ENCODE measurements at regions not wholly inside any gene's neighbourhood (a gene's known extent, or its start where the extent isn't known, plus 50 kb on each side); places are given as distances from the start of the nearest gene placed in this dataset.

DNA sequence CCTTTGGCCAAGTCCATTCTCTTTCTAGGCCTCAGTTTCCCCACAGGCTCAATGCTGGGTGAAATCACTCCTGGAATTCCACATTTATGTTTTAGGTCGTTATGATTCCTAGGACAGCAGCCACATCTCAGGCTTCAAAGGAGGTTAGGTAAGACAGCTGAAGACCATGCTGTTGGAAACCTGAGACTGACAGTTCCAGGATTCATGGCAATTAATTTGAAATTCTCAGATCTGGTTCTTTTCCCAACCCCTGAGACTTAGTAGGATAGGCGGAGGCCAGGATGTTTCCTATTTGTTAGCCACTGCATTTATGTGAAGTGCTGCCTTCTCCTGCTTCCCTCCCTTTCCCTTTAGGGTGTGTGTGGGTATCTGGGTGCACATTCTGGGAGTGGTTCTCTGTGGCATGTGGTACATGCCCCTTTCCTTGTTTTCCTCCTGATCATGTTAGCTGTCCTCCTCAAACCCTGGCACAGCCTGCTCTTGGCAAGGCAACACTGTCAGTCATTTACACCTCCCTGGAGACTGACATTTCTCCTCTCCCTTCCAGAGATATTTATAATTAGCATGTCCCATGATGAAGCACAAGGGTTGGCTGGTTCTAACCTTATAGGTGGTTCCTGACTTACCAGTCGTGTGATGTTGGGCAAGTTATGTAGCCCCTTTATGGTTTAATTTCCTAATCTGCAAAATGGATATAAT is 91.4 kb upstream of the SALL1 start:
- TF ChIP-seq, protein P1, sequence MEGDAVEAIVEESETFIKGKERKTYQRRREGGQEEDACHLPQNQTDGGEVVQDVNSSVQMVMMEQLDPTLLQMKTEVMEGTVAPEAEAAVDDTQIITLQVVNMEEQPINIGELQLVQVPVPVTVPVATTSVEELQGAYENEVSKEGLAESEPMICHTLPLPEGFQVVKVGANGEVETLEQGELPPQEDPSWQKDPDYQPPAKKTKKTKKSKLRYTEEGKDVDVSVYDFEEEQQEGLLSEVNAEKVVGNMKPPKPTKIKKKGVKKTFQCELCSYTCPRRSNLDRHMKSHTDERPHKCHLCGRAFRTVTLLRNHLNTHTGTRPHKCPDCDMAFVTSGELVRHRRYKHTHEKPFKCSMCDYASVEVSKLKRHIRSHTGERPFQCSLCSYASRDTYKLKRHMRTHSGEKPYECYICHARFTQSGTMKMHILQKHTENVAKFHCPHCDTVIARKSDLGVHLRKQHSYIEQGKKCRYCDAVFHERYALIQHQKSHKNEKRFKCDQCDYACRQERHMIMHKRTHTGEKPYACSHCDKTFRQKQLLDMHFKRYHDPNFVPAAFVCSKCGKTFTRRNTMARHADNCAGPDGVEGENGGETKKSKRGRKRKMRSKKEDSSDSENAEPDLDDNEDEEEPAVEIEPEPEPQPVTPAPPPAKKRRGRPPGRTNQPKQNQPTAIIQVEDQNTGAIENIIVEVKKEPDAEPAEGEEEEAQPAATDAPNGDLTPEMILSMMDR (conservative IDR thresholded peaks at IDR 0.05; ENCODE audit: low read length) = no peak
- TF ChIP-seq EZH2phosphoT487 (IDR thresholded peaks at IDR 0.05; ENCODE audit: borderline replicate concordance, low read depth, low read length) = no peak

All from OCI-LY7 (cell line).